Esophagus muscularis mucosa (tissue), 4 donors: ENCODE measurements at regions not wholly inside any gene's neighbourhood (a gene's known extent, or its start where the extent isn't known, plus 50 kb on each side); places are given as distances from the start of the nearest gene placed in this dataset.

Experiments used
- DNase-seq: peaks from one replicate; pipeline ENCODE4 v3.0.0-alpha.2; 2017; ENCODE audit errors: extremely low spot score
- H3K27ac ChIP-seq, 4 donors: fragments of 200-600 bp; sonication (generic); replicated peaks in 1 of 4; 1 replicate in 3 of 4; 2 replicates in 1 of 4; pipeline ENCODE4 v1.5.1; 2016 to 2019; ENCODE audit warnings: mild to moderate bottlenecking in 1 of 4
- H3K27me3 ChIP-seq, 4 donors: fragments of 200-600 bp; sonication (generic); one replicate each; pipeline versions ENCODE4 v1.5.1 to v1.6.0; 2016 to 2019
- H3K36me3 ChIP-seq, 4 donors: fragments of 200-600 bp; sonication (generic); one replicate each; pipeline ENCODE4 v1.5.1; 2016 to 2019
- H3K4me1 ChIP-seq, 4 donors: fragments of 200-600 bp; sonication (generic); one replicate each; pipeline ENCODE4 v1.5.1; 2016 to 2019
- H3K4me3 ChIP-seq, 4 donors: fragments of 200-600 bp; sonication (generic); 1 replicate in 2 of 4; 2 replicates in 2 of 4; pipeline ENCODE4 v1.5.1; 2016 to 2019; ENCODE audit warnings: mild to moderate bottlenecking in 4 of 4, moderate library complexity in 1 of 4
- H3K9me3 ChIP-seq, 4 donors: fragments of 200-600 bp; sonication (generic); 1 replicate in 3 of 4; 2 replicates in 1 of 4; pipeline ENCODE4 v1.5.1; 2016 to 2019
- EP300 ChIP-seq: sonication (generic); formaldehyde crosslinking; IDR thresholded peaks from one replicate; pipeline ENCODE4 v1.6.1; 2017; ENCODE audit warnings: antibody characterized with exemption
- POLR2A ChIP-seq: fragments of 450-650 bp; IDR thresholded peaks from one replicate; pipeline ENCODE4 v1.6.1; 2017; ENCODE audit warnings: antibody characterized with exemption, moderate library complexity, mild to moderate bottlenecking, low read depth
- POLR2AphosphoS5 ChIP-seq, 2 donors: sonication (generic); formaldehyde crosslinking; IDR thresholded peaks; one replicate each; pipeline ENCODE4 v1.6.1; 2017; ENCODE audit warnings: antibody characterized with exemption in 2 of 2
- WGBS: methylation state at CpG from one replicate; pipeline ENCODE4 v1.1.5; 2018; 5-methylcytosine and 5-hydroxymethylcytosine counted together
- intact Hi-C: fragments of 100-400 bp; cut with DNase I; formaldehyde crosslinking; loops from one replicate; pipeline ENCODE4 v1.15.1; 2023
- TF ChIP-seq, protein P1 (sequence below), 3 experiments: fragments of 200-600 bp in 2 of 3; fragments of 450-650 bp in 1 of 3; sonication (generic) in 2 of 3; IDR thresholded peaks; one replicate each; pipeline ENCODE4 v1.5.1; 2017 to 2019; ENCODE audit warnings: antibody characterized with exemption in 3 of 3, mild to moderate bottlenecking in 2 of 3, moderate library complexity in 1 of 3

DNA sequence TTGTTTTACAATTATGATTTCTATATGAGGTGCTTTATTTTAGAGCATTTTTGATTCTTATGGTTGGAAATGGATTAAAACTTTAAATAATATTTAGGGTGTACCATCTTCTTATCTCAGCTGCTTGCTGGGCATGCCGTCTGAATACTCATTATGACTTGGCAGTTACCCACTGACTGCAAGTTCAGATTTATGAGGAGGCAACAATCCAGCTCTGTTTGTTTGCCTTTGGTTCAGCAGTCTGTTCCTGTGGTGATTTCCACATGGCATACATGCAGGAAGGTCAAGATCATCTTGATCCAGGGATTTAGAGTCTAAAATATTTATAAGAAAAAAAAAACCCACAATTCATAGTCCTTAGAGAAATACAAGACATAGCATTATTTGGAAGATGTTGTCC lies 1254.5 kb upstream of the NUDT12 start:
- intact Hi-C loops = no loop called here

DNA sequence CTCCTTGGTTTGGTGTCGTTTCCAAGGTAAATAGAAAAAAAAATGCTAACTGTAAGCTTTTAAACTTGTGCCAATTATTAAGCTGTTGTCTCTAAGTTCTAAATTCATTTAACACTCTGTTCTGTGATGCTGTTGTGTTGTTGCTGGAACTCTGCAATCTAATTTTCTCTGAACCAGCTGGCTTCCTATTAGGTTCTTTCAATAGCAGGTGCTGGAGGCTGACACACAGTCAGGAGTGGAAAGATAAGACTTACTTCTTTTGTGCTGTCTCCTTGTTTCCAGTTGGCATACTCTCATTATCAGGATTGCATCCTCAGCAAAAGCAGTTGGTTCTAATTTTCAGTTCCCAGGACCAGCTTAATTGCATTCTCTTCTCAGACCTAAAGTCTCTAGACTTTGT lies 1252.6 kb upstream of the NUDT12 start:
- intact Hi-C loops = no loop called here
- H3K4me1 ChIP-seq = no peaks in the 10 kb centered on the region
- 54% methylated on average over 1 of the region's 1 CpG for WGBS
- H3K9me3 ChIP-seq = peaks cover 0 to 4% (median 0%) of the 10 kb centered on the region in 4 donors
- H3K4me3 ChIP-seq = no peak overlapping the region
- H3K36me3 ChIP-seq = no peaks in the 10 kb centered on the region
- H3K27ac ChIP-seq = no peak overlapping the region
- no peaks in the 10 kb centered on the region for H3K27me3 ChIP-seq
- no peak for DNase-seq
- TF ChIP-seq POLR2A (no peak), EP300 (no peak), POLR2AphosphoS5 (IDR thresholded peaks at IDR 0.05) (no peak)
- TF ChIP-seq, protein P1, sequence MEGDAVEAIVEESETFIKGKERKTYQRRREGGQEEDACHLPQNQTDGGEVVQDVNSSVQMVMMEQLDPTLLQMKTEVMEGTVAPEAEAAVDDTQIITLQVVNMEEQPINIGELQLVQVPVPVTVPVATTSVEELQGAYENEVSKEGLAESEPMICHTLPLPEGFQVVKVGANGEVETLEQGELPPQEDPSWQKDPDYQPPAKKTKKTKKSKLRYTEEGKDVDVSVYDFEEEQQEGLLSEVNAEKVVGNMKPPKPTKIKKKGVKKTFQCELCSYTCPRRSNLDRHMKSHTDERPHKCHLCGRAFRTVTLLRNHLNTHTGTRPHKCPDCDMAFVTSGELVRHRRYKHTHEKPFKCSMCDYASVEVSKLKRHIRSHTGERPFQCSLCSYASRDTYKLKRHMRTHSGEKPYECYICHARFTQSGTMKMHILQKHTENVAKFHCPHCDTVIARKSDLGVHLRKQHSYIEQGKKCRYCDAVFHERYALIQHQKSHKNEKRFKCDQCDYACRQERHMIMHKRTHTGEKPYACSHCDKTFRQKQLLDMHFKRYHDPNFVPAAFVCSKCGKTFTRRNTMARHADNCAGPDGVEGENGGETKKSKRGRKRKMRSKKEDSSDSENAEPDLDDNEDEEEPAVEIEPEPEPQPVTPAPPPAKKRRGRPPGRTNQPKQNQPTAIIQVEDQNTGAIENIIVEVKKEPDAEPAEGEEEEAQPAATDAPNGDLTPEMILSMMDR (IDR thresholded peaks at IDR 0.05) = no peak

More for the DNA sequence above, 1254.5 kb upstream of the NUDT12 start:
- TF ChIP-seq POLR2AphosphoS5 (IDR thresholded peaks at IDR 0.05) = no peak
- no peak for TF ChIP-seq POLR2A
- TF ChIP-seq, protein P1 (IDR thresholded peaks at IDR 0.05) = no peak
- TF ChIP-seq EP300 = no peak
- 75% methylated on average over 1 of the region's 1 CpG for WGBS
- H3K4me3 ChIP-seq = no peak overlapping the region
- no peaks in the 10 kb centered on the region for H3K9me3 ChIP-seq
- H3K27ac ChIP-seq = no peak overlapping the region
- H3K36me3 ChIP-seq = no peaks in the 10 kb centered on the region
- no peaks in the 10 kb centered on the region for H3K27me3 ChIP-seq
- no peaks in the 10 kb centered on the region for H3K4me1 ChIP-seq
- DNase-seq = no peak

- H3K27me3 ChIP-seq = no peaks in the 10 kb centered on the region
- H3K4me1 ChIP-seq = no peaks in the 10 kb centered on the region
- H3K27ac ChIP-seq = no peak overlapping the region
- no peak for TF ChIP-seq POLR2A
- TF ChIP-seq, protein P1 (IDR thresholded peaks at IDR 0.05) = no peak
- no peak for TF ChIP-seq EP300
- no peak for TF ChIP-seq POLR2AphosphoS5 (IDR thresholded peaks at IDR 0.05)
- no peak for DNase-seq
- intact Hi-C loops = no loop called here
- H3K4me3 ChIP-seq = no peak overlapping the region
- 92% methylated on average over 4 of the region's 4 CpGs for WGBS
- H3K9me3 ChIP-seq = no peaks in the 10 kb centered on the region
- no peaks in the 10 kb centered on the region for H3K36me3 ChIP-seq
Measured at GRCh38 chr5:104800440-104801048, 1238.0 kb upstream of the NUDT12 start.

GRCh38 chr5:104793755-104794080 lies 1231.1 kb upstream of the NUDT12 start:
- Histone ChIP-seq H3K27ac (no peak overlapping the region), H3K36me3 (no peaks in the 10 kb centered on the region), H3K27me3 (no peaks in the 10 kb centered on the region), H3K4me3 (no peak overlapping the region), H3K4me1 (peaks cover 0 to 10% (median 4%) of the 10 kb centered on the region in 4 donors), H3K9me3 (no peaks in the 10 kb centered on the region)
- TF ChIP-seq POLR2A (no peak), POLR2AphosphoS5 (IDR thresholded peaks at IDR 0.05) (no peak), EP300 (no peak)
- TF ChIP-seq, protein P1 (IDR thresholded peaks at IDR 0.05) = no peak
- DNase-seq = no peak
- intact Hi-C loops = no loop called here
